NCI-H2227 treated with DMSO at 0.1 percent for 48 hours (cell line): ENCODE measurements at regions not wholly inside any gene's neighbourhood (a gene's known extent, or its start where the extent isn't known, plus 50 kb on each side); places are given as distances from the start of the nearest gene placed in this dataset.

Experiments
- DNase-seq: peaks from one replicate; lab custom pipeline; 2025; lab: John Stamatoyannopoulos, UW

DNA sequence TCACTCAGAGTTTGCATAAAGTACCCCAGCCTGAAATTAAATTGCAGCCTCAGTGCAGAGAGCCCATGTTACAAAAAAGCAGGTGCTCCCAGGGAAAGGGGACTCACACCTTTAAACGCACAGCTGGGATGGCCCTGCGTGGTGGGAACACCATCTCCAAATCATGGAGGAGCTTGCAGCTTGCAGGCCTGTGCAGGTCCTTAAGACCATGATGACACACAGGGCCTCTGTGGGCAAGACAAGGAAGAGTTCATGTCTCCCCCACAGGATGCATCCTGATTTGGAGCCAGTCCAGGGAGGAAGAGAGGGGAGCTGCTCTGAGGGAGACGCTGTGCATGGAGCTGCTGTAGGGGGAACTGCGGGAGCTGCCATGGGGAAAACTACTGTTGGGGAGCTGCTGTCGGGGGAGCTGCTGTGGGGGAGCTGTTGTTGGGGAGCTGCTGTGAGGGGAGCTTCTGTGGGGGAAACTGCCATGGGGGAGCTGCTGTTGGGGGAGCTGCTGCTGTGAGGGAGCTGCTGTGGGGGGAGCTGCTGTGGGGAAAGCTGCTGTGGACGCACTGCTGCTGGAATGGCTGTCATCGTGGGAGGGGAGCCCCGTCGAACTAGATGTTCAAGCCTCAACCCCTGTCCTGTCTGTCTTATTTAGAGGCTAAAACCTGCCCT is 113.9 kb downstream of the MATN1 start:
- DNase-seq, result no peak

DNA sequence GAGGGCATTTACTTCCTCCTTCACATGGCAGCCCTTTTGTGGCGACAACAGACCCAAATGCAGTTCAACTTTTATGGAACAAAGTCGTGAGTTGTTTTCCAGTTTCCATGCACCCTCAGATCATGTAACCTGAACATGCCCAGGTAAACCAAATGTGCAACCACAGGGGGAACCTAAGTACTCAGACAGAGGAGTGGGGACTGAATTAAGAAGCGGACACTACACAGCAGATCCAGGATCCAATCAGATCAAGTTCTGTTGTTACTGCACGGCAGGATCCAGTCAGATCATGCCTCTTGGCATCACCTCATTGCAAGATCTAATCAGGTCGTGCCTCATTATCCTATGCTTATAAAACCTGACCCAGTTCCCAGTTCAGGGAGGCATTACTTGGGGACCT is 115.7 kb downstream of the MATN1 start:
- no peak for DNase-seq

DNA sequence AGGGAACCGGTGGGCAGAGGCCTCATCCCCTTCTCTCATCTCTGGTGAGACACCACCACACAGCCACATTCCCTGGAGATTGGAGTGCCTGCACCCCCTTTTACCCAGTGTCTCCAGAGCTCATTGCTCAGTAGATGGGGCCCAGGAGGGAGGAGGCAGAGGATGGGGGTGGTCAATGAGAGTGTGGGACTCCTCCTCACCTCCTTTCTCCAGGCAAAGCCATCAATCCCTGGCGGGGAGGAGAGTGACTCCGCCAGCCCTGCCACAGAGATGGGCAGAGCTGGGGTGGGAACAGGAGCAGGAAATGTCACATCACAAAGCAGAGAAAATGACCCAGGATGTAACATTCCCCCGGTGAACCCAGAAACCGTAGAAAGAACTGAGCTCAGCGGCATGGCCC is 117.2 kb downstream of the MATN1 start:
- DNase-seq, result no peak

DNA sequence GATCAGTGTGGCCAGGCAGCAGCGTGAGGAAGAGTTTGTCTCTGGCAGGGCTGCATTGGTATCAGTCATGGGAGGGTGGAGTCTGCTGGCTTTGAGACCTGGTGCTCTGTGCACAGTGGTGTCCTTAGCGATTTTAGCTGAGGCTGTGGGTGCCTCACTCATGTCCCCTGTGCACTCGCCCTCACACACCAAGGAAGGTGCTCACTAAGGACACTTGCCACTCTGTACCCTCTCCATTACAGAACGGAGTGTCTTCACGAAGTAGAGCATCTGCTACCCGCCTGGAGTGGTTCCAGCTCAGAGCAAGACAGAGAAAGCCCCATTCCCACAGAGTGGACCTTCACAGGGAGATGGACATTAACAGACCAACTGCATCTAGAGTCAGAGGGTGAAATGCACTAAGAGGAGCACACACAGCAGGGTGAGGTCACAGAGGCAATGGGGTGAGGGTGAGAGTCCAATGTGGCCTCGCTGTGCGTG is 117.9 kb downstream of the MATN1 start:
- DNase-seq, result no peak

DNA sequence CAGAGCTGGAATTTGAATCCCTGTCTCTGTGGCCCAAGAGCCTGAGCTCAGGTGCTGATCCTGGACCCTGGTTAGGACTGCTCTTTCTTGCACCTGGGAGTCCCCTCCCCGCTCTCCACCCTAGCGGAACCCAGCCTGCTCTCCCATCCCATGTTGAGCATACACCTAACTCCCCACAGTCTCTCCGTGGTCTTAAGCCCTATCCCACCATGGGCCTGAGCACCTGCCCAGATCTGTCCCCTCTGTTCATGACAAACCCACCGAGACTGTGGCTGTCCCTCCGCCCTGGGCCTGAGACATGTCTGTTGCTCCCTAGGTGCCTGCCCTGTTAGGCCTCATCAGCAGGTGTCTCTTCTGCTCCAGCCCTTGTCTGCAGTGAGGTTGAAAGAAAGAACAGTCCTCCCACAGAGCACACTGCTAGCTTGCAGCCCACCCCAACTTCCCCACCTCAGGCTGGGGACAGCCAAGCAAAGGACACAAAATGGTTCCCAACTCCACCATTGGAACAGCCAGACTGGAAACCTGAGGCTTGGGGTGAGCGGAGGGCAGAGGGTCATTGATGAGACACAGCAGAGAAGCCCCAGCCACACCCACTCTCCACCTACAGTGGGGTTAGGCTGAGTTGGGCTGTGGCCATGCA is 118.5 kb downstream of the MATN1 start:
- no peak for DNase-seq

DNA sequence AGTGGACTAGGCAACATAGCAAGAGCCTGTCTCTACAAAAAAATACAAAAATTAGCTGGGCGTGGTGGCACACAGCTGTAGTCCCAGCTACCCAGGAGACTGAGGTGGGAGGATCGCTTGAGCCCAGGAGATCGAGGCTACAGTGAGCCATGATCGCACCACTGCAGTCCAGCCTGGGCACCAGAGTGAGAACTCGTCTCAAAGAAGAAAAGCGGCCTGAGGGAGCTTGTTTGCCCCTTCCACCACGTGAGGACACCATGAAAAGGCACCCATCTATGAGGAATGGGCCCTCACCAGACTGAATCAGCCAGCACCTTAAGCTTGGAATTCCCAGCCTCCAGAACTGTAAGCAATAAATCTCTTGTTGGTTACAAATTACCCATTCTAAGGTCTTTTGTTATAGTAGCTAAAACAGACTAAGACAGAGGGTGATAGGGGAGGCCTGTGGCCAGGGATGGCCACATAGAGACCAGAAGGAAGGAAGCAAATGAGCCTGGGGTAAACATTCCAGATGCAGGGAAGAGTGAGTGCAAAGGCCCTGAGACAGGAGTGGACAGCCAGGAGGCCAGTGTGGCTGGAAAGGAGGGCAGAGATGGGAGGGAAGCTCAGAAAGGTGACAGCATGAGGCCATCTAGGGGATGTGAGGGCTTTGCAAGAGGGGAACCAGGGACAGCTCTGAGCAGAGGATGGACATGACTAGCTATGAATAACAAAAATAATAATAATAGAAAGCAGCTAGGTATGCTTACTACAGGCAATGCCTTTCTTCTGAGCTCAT is 120.1 kb downstream of the MATN1 start:
- DNase-seq, result no peak

DNA sequence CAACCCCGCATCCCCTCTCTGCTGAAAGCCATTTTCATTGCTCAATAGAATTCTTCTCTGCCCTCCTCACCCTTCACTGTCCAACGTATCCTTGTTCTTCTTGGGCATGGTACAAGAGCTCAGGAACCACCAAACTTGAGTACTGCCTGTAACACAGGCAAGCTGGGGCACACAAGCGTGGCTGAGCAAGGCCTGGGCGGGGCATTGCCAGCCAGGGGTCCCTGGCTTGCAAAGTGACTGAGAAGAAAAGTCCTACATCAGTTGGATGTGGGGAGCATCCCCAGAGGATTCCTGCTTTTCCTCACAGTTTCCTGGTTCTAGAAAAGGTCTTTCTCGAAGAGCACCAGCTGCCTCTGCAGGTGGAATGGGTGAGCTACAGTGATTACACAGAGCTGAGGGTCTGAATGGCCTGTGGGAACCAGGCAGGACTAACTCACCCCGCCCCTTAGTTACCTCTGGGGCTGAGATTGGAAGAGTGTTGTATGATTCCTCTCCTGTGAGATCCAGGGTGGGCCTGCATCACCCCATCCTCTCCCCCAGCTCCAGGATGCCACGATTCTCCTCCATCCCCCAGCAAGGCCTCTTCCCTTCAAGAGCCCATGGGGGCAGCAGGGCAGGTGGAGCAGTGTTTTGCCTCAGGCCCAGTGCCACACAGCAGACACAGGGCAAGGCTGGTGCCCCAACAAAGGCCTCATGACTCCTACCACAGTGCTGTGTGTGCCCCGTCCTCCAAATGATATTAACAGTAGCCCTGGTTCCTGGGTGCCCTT is 121.9 kb downstream of the MATN1 start:
- no peak for DNase-seq

DNA sequence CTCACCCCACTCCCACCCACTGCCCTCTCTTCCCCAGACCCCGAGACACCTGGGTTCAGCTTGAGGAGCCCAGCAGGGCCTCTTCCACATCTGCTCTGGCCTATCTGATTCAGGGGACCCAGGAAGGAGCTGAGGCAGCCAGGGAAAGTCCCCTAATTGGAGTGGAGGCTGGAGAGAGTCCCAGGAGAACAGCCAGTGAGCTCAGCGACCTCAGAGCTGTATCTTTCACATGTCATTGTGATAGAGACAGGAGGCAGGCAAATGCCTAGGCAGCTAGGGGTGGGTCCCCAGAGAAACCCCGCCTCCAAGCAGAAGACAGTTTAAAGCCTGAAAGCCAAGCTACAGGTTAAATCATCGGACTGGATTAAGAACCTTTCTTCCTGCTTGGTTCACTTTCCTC is 122.7 kb downstream of the MATN1 start:
- DNase-seq, result no peak

DNA sequence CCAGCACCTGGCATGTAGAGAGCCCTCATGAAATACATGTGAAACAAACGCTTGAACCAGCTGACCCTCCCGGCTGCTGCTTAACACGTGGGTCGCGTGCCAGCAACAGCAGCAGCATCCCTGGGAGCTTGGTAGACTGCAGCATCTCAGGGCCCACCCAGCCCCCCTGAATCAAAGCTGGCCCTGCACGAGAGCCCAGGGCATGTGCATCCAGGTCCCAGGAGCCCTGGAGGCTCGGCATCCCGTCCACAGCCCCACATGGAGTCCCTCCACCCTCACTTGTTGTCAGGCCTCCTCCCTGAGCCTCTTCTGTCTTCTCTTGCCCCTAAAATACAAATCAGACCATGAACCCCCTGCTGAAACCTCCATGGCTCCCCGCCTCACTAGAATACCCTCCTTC is 123.1 kb downstream of the MATN1 start:
- DNase-seq, result no peak

DNA sequence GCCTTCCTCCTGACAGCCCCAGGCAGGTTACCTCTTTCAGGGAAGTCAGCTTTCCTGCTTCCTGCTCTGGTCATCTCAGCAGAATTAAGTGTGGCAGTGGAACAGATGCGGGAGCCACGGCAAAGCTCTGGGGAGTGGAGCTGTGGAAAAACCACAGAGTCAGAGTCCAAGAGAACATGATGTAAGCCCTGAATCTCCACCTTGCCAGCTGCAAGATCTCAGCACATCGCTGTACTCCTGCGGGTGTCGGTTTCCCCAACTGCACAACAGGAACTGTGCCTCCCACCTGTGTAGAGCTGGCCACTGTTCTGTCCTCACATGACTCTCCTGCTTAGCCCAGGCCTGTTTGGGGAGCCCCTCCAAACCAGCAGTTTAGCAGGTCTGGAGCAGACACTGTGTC is 123.7 kb downstream of the MATN1 start:
- DNase-seq, result no peak

DNA sequence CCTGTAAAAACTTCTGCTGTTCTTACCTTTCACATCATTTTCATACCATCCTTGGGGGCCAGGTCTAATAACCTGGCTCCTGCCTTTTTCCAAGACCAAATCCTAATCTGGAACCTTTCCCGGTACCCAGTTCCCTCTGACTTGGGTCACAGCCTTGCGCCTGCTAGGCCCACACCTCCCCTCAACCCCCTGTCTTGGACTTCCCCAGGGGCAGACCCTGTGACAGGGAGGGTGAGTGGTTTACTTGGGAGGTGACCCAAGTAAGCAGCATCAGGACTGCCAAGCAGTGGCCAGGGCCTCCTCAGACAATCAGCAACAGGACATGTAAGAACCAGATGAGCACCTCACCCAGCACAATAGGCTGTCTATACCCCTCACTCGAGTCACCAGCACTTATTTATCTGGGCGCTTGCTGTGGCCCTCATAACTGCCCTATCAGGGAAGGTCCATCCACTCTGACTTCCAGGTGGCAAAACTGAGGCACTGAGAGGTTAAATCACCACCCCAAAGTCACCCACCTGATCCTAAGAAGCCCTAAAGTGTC is 124.7 kb downstream of the MATN1 start:
- no peak for DNase-seq

DNA sequence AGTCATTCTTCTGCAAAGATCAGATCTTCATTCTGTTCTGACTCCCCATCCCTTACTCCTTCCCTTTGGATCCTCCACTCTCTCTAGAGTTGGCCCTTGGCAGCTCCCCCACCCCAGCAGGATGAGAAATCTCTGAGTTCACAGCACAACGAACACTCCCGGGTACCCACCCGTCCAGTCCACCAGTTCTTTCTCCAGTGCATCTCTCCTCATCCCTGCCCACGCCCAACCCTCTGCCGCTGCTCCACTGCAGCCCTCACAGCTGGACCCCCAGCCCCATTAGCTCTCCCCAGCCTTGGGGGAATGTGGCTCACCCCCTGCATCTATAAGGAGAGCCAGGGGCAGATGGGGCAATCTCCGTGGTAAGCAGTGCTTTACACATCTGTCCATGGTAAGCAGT is 125.7 kb downstream of the MATN1 start:
- DNase-seq, result no peak

DNA sequence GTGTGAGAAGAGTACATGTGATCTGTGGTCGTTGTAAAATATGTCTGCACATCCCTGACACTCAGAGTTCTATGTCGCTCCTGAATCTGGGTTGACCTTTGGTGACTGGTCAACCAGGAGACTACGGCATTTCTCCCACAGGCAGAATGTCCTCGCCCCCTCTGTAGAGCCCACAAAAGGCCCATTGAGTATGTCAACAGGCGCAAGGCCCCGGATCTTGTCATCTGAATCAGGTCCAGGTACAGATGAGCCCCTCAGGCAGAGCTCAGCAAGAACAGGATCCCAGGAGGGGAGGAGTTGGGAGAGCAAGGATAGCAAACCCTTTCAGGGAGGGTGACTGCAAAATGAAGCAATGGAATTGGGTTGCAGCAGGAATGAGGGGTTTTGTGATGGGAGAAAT is 126.5 kb downstream of the MATN1 start:
- DNase-seq, result no peak

DNA sequence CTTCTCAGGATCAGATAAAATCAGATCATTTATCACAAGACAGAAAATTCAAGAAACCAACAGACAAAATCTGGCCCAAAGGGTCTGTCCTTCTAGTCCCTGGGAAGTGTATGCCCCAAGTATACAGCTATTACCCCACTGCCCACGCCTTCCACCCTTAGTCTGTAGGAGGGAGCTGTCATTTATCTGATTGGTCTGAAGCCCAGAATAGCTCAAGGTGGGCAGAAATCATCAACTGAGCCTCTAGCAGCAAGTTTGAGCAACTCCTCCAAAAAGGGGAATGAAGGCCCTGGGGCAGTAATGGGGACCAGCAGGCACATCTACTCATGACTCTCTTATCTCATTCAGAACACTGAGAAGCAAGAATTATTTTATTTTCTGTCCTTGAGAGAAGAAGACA is 126.9 kb downstream of the MATN1 start:
- no peak for DNase-seq

DNA sequence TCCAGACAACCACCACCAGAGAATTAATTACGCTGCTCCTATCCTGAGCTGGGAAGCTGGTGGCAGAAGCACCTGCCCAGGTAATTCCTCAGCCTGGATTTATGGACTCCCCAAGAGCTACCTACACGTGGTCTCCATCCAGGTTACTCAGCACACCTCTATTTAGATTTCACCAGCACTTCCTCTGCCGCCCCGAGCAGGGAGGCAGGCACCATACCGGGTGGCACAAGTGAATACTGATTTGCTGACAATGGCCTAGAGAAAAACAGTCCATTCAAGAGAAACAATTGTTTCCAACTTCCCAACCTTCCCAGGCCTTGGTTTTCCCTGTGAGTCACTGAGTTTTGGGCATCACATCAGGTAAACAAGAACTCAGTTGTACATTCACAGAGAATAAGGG is 134.3 kb downstream of the MATN1 start:
- no peak for DNase-seq

DNA sequence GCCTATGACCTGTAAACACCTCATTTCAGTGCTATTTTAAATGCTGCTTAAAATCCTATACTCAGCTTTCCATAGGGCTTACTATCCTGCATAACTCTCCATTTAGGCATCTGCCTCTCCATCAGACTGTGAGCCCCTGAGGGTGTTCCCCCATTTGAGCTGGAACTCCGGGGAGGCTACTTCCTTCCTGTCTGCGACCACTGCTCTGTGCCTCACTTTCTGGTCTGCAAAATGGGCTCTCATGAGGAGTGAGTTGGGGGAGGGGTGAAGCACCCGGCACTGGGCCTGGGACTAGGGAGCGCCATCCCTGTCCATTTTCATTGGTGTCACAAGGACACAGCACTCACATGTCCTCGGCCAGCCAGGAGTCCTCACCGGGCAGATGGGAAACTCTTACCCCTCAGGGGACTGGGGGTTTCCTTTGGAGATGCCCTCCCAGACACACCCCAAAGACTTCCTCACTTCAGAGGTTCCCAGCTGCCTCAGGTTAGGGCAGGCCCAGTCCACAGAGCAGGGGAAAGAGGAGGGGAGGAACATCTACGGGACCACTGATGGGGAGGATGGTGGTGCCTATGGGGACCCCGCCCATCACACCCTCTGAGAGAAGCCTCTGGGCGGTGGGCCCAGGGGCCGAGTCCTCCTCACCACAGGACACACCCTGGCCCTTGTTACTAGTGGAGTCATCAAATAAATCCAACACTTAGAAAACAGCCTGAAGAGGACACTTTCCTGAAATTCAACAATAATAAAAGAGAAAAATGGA is 134.9 kb downstream of the MATN1 start:
- DNase-seq, result no peak

DNA sequence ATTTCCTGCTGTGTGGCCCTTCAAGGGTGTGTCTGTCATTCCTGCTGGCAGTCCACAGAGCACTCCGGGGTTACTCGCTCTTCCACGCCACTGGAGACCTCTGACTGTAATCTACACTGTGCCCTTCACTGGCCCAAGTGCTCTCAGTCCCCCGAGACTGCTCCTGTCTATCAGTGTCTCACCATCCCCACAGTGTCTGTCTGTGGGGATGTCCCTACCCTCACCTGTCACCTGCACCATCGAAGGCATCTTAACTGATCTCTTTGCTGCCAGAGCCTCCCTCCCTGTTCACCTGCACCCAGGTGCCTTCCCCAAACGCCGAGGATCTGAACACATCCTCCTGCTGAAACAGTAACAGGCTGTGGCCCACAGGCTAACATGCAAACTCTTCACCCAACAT is 136.7 kb downstream of the MATN1 start:
- DNase-seq, result no peak

DNA sequence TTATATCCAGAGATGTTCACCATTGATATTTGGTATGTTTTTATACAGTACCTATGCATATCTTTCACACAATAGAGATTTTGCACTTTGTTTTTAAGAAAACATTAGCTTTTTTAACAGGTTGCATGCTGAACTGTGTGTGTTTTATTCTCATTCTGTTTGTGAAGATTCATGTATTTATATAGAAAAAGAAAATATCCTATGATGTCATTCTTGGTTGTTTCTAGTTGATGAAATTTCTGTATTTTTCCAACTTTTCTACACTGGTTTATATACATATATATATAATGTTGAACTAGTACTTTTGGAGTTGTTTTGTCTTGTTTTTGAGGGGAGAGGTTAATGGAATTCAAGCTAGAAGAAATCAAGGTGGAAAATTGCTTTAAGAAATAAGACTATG is 143.8 kb downstream of the MATN1 start:
- no peak for DNase-seq

DNA sequence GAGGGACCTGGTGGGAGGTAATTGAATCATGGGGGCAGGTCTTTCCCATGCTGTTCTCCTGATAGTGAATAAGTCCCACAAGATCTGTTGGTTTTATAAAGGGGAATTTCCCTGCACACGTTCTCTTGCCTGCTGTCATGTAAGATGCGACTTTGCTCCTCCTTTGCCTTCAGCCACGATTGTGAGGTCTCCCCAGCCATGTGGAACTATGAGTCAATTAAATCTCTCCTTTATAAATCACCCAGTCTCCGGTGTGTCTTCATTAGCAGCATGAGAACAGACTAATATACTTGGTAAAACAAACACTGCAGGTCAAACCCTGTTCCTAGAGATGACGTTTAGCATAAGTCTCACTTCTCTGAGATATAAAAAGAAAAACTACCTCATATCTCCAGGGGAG is 148.3 kb downstream of the MATN1 start:
- DNase-seq, result no peak

DNA sequence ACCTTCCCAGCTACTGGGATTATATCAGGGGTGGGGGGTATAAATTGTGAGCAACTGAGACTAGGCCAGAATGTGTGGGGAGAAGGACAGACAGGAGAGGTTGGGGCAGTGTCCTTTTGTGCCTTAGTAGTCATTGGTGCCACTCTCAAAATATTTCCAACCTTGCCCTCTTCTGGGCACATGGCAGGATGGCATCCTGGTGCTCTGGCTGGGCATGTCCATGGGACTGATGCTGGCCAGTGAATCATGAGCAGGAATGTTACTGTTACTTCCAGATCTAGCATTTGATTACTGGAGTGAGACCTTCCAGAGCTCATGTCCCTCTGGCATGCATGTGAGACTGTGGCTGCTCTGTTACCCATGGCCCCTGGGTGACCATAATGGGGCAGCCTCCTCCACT is 151.2 kb downstream of the MATN1 start:
- no peak for DNase-seq

DNA sequence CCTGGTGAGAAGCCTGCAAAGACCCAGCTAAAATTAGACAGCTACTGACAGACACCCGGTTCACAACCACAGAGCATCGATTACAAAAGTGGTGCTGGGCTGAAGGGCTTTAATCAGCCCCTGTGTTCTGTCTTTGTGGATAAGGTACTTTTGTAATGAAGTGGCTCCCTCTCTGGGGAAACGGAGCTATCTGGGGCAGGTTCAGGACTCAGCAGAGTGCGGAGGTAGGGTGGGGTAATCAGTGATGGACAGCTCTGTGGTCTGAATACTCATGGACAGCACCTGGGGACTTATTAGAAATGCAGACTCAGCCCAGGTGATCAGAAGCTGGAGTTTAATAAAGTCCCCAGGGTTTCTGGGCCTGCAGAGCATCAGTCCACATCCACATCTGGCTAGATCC is 152.0 kb downstream of the MATN1 start:
- no peak for DNase-seq

DNA sequence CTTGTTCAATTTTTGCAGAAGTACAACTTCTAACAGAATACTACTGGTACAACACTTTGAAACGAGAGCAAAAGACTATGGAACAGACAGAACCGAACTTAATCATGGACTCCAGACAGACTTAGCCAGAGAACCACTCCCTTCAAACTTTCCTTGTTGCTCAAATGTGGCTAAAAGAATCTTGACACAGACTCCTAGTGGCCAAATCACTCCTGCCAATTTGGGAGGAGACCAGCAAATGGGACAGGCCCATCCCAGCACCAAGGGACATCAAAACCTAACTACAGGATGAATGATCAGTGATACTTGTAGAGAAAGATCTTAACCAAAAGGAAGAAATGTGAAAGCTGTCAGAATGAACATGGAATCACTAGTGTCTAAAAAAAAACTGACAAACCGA is 154.0 kb downstream of the MATN1 start:
- DNase-seq, result no peak
